Embryonic facial prominence (tissue), 1 donor: ENCODE measurements at regions not wholly inside any gene's neighbourhood (a gene's known extent, or its start where the extent isn't known, plus 50 kb on each side); places are given as distances from the start of the nearest gene placed in this dataset.

ENCODE experiments used
- DNase-seq: peaks from one replicate; pipeline ENCODE4 v3.0.0-alpha.2; 2016; ENCODE audit errors: extremely low spot score

- peak; percentile 49 for DNase-seq
Observed at GRCh38 chr20:56957737-56958553, 308.5 kb downstream of the BMP7 start.

GRCh38 chr20:56964901-56965300, 301.5 kb downstream of the BMP7 start:
- DNase-seq, result no peak

- DNase-seq, result no peak
Observed at GRCh38 chr20:56967916-56968315, 298.5 kb downstream of the BMP7 start.

GRCh38 chr20:56968376-56969048, 297.9 kb downstream of the BMP7 start:
- no peak for DNase-seq

- no peak for DNase-seq
Observed at GRCh38 chr20:56974499-56975250, 291.8 kb downstream of the BMP7 start.

- DNase-seq, result no peak
Observed at GRCh38 chr20:56975838-56976237, 290.6 kb downstream of the BMP7 start.

GRCh38 chr20:56976336-56976735, 290.1 kb downstream of the BMP7 start:
- no peak for DNase-seq

GRCh38 chr20:56978475-56978874, 288.0 kb downstream of the BMP7 start:
- DNase-seq, result no peak

- no peak for DNase-seq
Observed at GRCh38 chr20:56979125-56979524, 287.3 kb downstream of the BMP7 start.

- no peak for DNase-seq
Observed at GRCh38 chr20:56981301-56981700, 285.1 kb downstream of the BMP7 start.

GRCh38 chr20:56983813-56984212, 282.6 kb downstream of the BMP7 start:
- DNase-seq, result no peak

GRCh38 chr20:56985066-56985685, 281.3 kb downstream of the BMP7 start:
- no peak for DNase-seq

GRCh38 chr20:56986476-56986875, 280.0 kb downstream of the BMP7 start:
- no peak for DNase-seq

- DNase-seq, result no peak
Observed at GRCh38 chr20:56986931-56987720, 279.3 kb downstream of the BMP7 start.

GRCh38 chr20:56987986-56988385, 278.5 kb downstream of the BMP7 start:
- DNase-seq, result no peak

GRCh38 chr20:56988446-56988845, 278.0 kb downstream of the BMP7 start:
- DNase-seq, result no peak

- no peak for DNase-seq
Observed at GRCh38 chr20:56989516-56989915, 276.9 kb downstream of the BMP7 start.

GRCh38 chr20:56993020-56993559, 273.4 kb downstream of the BMP7 start:
- DNase-seq, result no peak

- no peak for DNase-seq
Observed at GRCh38 chr20:56994006-56994405, 272.4 kb downstream of the BMP7 start.

- DNase-seq, result no peak
Observed at GRCh38 chr20:56995149-56995548, 271.3 kb downstream of the BMP7 start.

GRCh38 chr20:56995635-56996075, 270.8 kb downstream of the BMP7 start:
- DNase-seq, result no peak
